Right lobe of liver (tissue), 4 donors: ENCODE measurements at regions not wholly inside any gene's neighbourhood (a gene's known extent, or its start where the extent isn't known, plus 50 kb on each side); places are given as distances from the start of the nearest gene placed in this dataset.

Source experiments
- POLR2A ChIP-seq: fragments of 450-650 bp; IDR thresholded peaks from one replicate; pipeline ENCODE4 v1.6.1; 2017; ENCODE audit warnings: antibody characterized with exemption, mild to moderate bottlenecking
- TF ChIP-seq, protein P1 (sequence below), 4 donors: fragments of 200-600 bp in 3 of 4; fragments of 450-650 bp in 1 of 4; IDR thresholded peaks; one replicate each; pipeline versions ENCODE4 v1.5.1 to v1.8.0; 2016 to 2022; ENCODE audit warnings: antibody characterized with exemption in 4 of 4, mild to moderate bottlenecking in 2 of 4
- donor health status: DM: no; HTN: no; CAD: no.
- donor health status: DM: no; HTN: no; CAD: no.
- donor health status: DM: no; HTN: yes; CAD: no.

DNA sequence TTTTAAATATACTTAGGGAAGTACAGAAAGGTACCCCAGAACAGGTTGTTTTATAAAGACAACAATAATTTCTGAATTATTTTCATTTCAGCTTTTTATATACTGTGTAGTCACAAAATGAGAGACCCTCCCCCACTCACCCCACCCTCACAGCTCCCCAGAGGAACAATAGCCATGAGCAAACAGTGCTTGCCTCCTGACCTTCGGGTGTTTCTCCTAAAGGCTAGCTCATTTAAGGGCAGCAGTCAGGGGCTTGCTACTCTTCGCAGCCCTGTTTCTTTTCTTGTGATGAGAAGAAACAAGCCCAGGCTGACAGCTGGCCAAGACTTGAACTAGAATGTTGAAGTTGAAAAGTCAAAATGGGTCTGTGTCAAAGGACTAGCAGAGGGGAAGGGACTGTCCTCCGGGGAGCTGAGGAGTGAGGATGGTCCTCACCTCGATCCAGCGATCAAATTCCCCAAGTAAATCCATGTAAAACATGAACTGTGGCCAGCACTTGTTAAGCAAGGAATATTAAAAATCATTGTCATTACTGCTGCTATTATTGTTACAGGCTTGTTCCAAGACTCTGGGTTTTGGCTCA lies 133.8 kb upstream of the ARHGAP5 start:
- TF ChIP-seq, protein P1, sequence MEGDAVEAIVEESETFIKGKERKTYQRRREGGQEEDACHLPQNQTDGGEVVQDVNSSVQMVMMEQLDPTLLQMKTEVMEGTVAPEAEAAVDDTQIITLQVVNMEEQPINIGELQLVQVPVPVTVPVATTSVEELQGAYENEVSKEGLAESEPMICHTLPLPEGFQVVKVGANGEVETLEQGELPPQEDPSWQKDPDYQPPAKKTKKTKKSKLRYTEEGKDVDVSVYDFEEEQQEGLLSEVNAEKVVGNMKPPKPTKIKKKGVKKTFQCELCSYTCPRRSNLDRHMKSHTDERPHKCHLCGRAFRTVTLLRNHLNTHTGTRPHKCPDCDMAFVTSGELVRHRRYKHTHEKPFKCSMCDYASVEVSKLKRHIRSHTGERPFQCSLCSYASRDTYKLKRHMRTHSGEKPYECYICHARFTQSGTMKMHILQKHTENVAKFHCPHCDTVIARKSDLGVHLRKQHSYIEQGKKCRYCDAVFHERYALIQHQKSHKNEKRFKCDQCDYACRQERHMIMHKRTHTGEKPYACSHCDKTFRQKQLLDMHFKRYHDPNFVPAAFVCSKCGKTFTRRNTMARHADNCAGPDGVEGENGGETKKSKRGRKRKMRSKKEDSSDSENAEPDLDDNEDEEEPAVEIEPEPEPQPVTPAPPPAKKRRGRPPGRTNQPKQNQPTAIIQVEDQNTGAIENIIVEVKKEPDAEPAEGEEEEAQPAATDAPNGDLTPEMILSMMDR (IDR thresholded peaks at IDR 0.05): no peak
- no peak for TF ChIP-seq POLR2A
